GM18508 (cell line): ENCODE measurements at regions not wholly inside any gene's neighbourhood (a gene's known extent, or its start where the extent isn't known, plus 50 kb on each side); places are given as distances from the start of the nearest gene placed in this dataset.

ENCODE experiments used
- ATAC-seq: cut with Tn5 transposase; IDR thresholded peaks from one replicate; pipeline ENCODE4 v1.9.1; 2021; ENCODE audit warnings: moderate number of reproducible peaks; ENCODE audit not compliant: insufficient read depth, unreplicated experiment

DNA sequence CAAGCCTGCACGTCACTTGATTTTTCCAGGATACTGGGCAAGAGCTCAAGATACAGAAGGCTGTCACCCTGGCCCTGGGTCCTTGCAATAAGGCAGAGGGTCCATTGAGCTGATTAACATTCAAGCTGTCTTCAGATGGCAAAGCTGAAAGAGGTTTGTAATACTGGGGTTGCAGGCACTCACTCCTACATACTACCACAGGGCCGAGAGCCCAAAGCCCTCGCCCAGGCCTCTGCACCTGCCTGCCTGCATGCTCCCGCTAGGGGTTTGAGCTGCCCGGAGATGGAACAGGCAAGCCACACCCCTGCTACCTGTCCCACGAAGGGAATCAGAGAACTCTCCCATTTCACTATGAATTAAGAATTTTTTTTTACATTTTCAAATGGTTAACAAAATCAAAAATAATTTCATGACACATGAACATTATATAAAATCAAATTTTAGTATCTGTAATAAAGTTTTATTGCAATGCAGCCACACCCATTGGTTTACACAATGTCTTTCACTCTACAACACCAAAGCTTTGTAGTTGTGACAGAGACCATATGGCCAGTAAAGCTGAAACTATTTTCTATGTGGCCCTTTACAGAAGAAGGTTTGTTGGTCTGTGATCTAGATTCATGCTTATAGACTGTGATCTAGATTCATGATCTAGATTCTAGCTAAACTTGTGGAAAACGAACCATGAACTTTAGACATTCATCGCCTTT lies 530.4 kb upstream of the IGFBP7 start:
- ATAC-seq: no peak

DNA sequence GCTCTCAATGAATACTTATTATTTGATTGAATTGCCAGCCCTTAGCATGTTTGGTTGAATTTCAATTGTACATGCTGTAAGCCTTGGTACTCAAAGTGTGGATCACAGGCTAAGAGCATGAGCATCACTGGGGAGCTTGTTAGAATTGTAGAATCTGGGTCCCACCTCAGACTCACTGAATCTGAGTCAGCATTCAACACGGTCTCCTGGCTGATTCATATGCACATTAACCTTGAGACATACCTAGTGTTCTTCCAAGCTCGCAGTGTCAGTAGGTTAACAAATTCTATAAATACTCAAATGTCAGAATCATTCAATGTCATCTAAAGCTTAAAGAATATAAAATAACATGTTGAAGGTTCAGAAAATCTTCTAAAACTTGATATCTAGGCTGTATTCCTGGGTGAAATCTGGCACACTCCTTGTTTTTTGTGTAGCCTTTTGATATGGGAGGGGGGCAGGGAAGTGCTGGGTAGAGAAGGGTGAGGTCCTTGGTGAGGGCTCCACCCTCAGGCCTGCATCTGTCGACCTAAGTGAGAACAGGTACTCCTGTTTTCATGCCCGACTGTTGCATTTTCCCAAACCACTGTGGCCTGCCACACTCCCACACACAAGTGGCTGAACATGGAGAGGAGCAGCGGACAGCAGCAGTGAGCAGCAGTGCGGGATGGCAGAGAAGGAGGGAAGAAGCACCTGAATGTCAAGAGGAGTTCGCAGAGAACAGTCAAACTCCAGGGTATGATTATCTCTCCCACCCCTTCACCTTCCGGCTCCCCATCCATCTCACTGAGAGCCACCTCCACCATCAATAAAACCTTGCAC lies 529.6 kb upstream of the IGFBP7 start:
- ATAC-seq: no peak

DNA sequence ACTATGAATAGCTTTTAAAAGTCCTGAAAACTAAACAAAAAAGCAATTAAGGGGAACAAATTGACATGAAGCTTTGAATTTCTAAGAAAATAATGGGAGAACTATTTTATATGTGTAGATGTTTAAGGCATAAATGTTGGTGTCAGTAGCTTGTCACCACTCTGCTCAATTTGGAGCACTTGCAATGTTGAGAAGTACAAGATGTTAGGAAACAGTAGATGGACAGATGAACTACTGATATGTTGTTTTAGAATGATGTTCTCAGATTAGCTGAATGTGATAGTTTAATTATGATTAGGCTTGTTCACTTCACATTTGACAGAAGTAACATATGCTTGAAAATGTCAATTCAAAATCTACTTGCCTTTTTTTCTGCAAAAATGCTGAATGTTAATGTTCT lies 525.7 kb upstream of the IGFBP7 start:
- no peak for ATAC-seq

DNA sequence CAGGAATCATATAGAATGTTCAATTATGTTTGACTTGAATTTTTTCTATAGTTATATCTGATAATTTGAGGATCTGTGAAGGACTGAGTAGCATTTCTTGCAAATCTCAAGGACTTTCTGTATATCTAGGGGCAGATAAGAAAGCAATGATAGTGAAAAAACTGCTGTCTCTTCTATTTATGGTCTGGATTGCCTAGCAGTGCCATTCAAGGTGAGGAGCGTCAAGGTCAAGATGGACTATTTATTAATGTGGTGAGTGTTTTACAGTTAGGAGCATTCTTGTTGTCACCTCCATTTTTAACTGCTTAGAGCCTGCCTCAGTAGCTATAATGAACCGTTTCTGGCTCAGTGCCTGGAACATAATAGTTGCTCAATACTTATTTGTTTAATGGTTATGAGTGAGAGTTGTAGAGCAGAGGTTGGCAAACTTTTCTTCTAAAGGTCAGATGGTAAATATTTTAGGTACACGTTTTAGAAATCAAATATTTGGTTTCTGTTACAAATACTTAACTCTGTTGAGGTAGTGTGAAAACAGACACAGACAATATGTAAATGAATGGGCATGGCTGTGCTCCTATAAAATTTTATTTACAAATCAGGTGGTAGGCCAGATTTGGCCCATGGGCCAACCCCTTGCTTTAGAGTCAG lies 523.2 kb upstream of the IGFBP7 start:
- no peak for ATAC-seq

DNA sequence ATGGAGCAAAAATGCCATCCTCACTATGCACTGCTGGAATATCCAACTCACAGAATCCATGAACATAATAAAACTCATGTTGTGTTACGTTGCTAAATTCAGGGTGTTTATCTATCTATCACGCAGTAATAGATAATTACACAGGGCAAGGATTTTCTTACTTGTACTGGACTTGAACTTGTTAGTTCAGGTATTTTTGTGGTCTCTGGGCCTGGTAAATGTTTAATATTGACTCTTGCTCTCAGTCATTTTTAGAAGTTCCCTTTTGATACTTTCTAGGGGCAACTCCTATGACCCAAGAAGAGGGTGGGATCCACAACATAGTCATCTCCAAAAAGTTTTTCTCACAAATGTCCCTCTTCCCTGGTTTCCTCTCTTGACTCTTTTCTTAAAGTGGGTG lies 522.4 kb upstream of the IGFBP7 start:
- peak; percentile 64 for ATAC-seq

DNA sequence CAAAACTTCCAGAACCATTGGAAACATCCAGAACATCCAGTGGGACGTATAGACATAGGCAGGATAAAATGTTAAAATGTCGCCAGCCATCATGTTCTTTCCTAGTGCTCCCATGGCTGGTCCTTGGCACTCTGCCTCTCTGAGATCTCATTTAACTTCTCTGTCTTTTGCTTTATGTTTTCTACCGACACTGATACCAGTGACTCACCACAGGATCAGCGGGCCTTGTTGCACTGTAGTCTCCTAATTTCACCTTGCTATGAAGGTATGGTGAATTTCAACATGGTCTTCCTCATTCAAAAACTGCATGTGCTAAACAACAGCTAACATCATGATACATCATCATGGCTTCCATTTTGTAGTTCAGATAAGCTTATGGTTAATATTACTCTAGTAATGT lies 521.0 kb upstream of the IGFBP7 start:
- no peak for ATAC-seq

- no peak for ATAC-seq
These were observed 517.8 kb upstream of the IGFBP7 start for GRCh38 chr4:57628004-57628403.

DNA sequence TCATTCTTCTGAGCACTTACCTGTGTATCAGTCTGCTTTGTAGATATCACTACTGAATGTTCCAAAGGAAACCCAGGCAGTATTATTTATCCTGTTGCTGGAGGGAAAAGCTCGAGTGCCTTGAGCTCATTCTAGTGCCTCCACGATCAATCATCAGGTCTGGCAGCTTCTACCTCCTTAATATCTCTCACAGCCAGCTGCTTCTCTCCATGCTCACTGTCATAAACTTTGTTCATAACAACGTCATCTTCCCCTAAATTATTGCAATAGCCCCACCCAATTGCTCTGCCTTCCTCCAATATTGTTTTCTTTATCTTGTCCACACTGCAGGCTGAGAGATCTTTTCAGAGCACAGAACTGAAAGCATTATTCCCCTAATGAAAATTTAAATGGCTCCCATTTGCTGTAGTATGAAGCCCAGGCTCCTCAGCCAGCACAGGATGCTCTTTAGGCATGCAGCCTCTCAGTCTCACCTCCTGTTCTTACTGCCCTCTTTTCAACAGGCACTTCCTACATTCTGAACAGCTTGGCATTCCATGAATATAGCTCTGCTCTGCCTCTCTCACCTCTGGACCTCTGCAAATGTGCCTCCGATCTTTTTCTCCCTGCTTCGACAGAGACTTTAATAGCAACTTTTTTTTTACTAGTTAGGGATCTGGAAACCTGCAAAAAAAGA lies 504.2 kb upstream of the IGFBP7 start:
- no peak for ATAC-seq

- ATAC-seq: no peak
These were observed 502.1 kb upstream of the IGFBP7 start for GRCh38 chr4:57612279-57612678.

GRCh38 chr4:57607566-57608180 lies 497.5 kb upstream of the IGFBP7 start:
- no peak for ATAC-seq

DNA sequence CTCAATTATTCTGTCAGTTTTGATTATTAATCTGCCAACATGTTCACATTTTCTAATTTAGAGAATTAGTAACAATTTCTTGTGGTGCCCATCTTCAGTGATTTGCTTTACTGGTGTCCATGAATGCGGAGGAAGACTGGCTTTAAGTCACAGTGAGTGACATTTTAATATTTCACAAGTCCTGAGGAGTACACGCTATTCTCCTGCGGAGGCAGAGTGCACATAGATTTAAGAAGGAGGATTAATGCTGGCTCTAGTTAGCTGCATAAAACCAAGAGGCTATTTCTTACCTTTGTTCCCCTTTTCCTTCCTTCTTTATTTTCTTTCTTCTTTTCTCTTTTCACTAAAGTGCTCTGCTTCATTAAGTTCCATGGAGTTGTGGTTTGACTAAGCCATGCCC lies 495.2 kb upstream of the IGFBP7 start:
- no peak for ATAC-seq

DNA sequence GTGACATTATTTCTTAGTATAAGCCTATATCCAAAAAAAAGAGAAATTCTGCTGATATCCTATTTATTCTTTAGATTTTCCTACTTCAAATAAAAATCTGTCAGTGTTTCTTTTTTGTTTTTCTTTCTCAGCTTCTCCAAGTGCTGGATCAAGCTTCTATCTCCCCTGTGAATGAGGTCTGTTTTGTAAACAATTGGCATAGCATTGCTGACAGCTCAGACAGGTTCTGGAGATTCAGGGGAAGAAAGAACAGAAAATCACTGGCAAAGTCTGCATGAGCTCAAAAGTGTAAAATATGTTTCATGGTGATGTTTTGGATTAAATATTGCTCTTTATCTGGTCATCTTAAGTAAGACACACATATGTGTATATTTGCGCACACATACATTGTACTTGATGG lies 492.0 kb upstream of the IGFBP7 start:
- no peak for ATAC-seq

- no peak for ATAC-seq
These were observed 480.9 kb upstream of the IGFBP7 start for GRCh38 chr4:57591073-57591472.

DNA sequence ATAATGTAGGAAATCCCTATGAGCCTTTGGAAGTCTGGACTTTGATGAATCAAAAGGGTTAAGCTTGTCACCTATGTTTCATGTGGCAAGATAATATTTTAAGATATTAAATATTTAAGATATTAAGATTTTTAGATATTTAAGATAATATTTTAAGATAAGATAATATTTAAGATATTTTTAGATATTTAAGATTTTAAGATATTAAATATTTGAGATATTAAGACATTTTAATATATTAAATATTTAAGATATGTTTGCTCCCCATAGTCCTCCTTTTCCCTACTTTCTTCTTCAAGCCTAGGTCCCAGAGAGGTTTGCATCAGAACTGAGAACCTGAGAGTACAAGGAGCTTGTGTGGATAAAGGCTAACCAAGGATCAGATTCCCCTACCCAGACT lies 478.4 kb upstream of the IGFBP7 start:
- ATAC-seq: no peak

GRCh38 chr4:57580710-57581599 lies 470.8 kb upstream of the IGFBP7 start:
- peak; percentile 94 for ATAC-seq

- no peak for ATAC-seq
These were observed 465.2 kb upstream of the IGFBP7 start for GRCh38 chr4:57575426-57575825.

GRCh38 chr4:57554556-57555092 lies 444.4 kb upstream of the IGFBP7 start:
- no peak for ATAC-seq

DNA sequence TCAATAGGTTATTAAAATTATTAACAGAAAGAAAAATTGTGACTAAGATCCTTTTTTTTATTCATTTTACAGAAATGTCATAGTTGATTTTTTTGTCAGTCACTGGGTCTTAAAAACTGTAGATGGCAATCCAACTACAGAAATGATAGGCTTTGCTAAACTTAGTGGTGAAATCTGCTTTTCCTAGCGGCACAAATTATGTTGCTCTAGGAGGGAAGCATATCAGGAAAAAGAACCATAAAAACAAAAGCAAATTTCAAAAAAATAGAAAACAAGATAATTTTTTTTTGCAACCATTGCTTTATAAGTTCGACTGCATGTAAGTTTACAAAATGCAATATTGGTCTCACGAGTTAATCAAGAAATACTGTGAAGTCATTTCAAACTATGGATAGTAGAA lies 443.5 kb upstream of the IGFBP7 start:
- ATAC-seq: no peak

- no peak for ATAC-seq
These were observed 440.0 kb upstream of the IGFBP7 start for GRCh38 chr4:57550198-57550597.
